H1 (cell line): ENCODE measurements at regions not wholly inside any gene's neighbourhood (a gene's known extent, or its start where the extent isn't known, plus 50 kb on each side); places are given as distances from the start of the nearest gene placed in this dataset.

ENCODE experiments used
- CHD7 ChIP-seq: fragments of 300-600 bp; sonication (generic); IDR thresholded peaks from 2 replicates; pipeline ENCODE4 v1.7.1; 2012; ENCODE audit warnings: low read length, moderate library complexity, mild to moderate bottlenecking, inconsistent platforms; ENCODE audit not compliant: insufficient replicate concordance
- JUN ChIP-seq: IDR thresholded peaks from 2 replicates; pipeline ENCODE4 v1.6.1; 2011; ENCODE audit warnings: low read depth, mild to moderate bottlenecking, improper control_type of control experiment, low read length
- KDM1A ChIP-seq: fragments of 200-600, 300-600 bp; sonication (generic); IDR thresholded peaks from 2 replicates; pipeline ENCODE4 v1.7.1; 2016; ENCODE audit warnings: mild to moderate bottlenecking, low read length, borderline replicate concordance
- PHF8 ChIP-seq: fragments of 200-600 bp; sonication (generic); conservative IDR thresholded peaks from 2 replicates; pipeline ENCODE4 v1.7.1; 2012; ENCODE audit warnings: low read depth, mild to moderate bottlenecking, inconsistent platforms, low read length, moderate library complexity
- SAP30 ChIP-seq: fragments of 300-600 bp; sonication (generic); IDR thresholded peaks from 2 replicates; pipeline ENCODE4 v1.7.1; 2012; ENCODE audit warnings: low read length, moderate library complexity, mild to moderate bottlenecking, inconsistent platforms; ENCODE audit not compliant: insufficient read depth, insufficient replicate concordance
- SIN3A ChIP-seq, 2 experiments: IDR thresholded peaks in 1 of 2; conservative IDR thresholded peaks in 1 of 2; 2 replicates each; pipeline ENCODE4 v1.6.1; 2011 to 2012; ENCODE audit warnings: low read length in 2 of 2, improper control_type of control experiment in 1 of 2, low read depth in 1 of 2, mild to moderate bottlenecking in 1 of 2
- SUZ12 ChIP-seq: fragments of 200-600 bp; sonication (generic); IDR thresholded peaks from 2 replicates; pipeline ENCODE4 v1.6.1; 2012; ENCODE audit warnings: mild to moderate bottlenecking, inconsistent platforms, low read length, moderate library complexity, mixed read lengths
- TF ChIP-seq, protein P1 (sequence below): IDR thresholded peaks from 2 replicates; pipeline ENCODE4 v1.6.1; 2012; ENCODE audit warnings: inconsistent platforms

GRCh38 chr3:39752019-39752637 lies 57.3 kb upstream of the MYRIP start (continued):
- no peak for TF ChIP-seq SUZ12
- TF ChIP-seq SIN3A (conservative IDR thresholded peaks at IDR 0.05 in 1 of 2, IDR thresholded peaks at IDR 0.05 in 1 of 2; ENCODE audit: low read depth in 1 of 2, low read length in 2 of 2), result no peak
- TF ChIP-seq KDM1A, result no peak
- no peak for TF ChIP-seq JUN
- TF ChIP-seq PHF8, result no peak
- TF ChIP-seq CHD7, result no peak
- TF ChIP-seq, protein P1, sequence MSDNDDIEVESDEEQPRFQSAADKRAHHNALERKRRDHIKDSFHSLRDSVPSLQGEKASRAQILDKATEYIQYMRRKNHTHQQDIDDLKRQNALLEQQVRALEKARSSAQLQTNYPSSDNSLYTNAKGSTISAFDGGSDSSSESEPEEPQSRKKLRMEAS, result no peak
- no peak for TF ChIP-seq SAP30
- TF ChIP-seq, all 59 proteins: peak for 0
